HepG2 (cell line): ENCODE measurements at regions not wholly inside any gene's neighbourhood (a gene's known extent, or its start where the extent isn't known, plus 50 kb on each side); places are given as distances from the start of the nearest gene placed in this dataset.

Source experiments
- BRCA1 ChIP-seq: sonication (generic); formaldehyde crosslinking; IDR thresholded peaks from 2 replicates; pipeline ENCODE4 v1.4.0; 2020; ENCODE audit warnings: missing genetic modification reagents
- ELK4 ChIP-seq: sonication (generic); formaldehyde crosslinking; IDR thresholded peaks from 2 replicates; pipeline ENCODE4 v1.9.0; 2021; ENCODE audit warnings: missing genetic modification reagents, borderline replicate concordance
- EP300 ChIP-seq, 3 experiments: sonication (generic) in 1 of 3; formaldehyde crosslinking in 1 of 3; IDR thresholded peaks; 2 replicates each; pipeline versions ENCODE4 v1.5.1 to v1.6.1; 2011 to 2020; ENCODE audit warnings: low read depth in 2 of 3, low read length in 2 of 3, borderline replicate concordance in 1 of 3, improper control_type of control experiment in 1 of 3, mild to moderate bottlenecking in 1 of 3, missing genetic modification reagents in 1 of 3, moderate library complexity in 1 of 3
- GABPB1 ChIP-seq: IDR thresholded peaks from 2 replicates; pipeline ENCODE4 v1.6.1; 2016; ENCODE audit warnings: mild to moderate bottlenecking, missing genetic modification reagents, moderate library complexity, missing compliant biosample characterization
- GATAD2A ChIP-seq: IDR thresholded peaks from 2 replicates; pipeline ENCODE4 v1.6.1; 2016
- HDAC1 ChIP-seq: sonication (generic); formaldehyde crosslinking; IDR thresholded peaks from 2 replicates; pipeline ENCODE4 v1.5.1; 2020; ENCODE audit warnings: mild to moderate bottlenecking, missing genetic modification reagents
- HIC2 ChIP-seq: sonication (generic); formaldehyde crosslinking; IDR thresholded peaks from 2 replicates; pipeline ENCODE4 v1.9.0; 2022; ENCODE audit warnings: low read depth, missing genetic modification reagents
- IKZF1 ChIP-seq: fragments of 450-650 bp; IDR thresholded peaks from 2 replicates; pipeline ENCODE4 v1.7.1; 2016
- MBD4 ChIP-seq: IDR thresholded peaks from 2 replicates; pipeline ENCODE4 v1.6.1; 2012; ENCODE audit warnings: low read length, inconsistent platforms, borderline replicate concordance
- MIER2 ChIP-seq: IDR thresholded peaks from 2 replicates; pipeline ENCODE4 v1.6.1; 2016; ENCODE audit warnings: missing biosample characterization, missing genetic modification reagents
- NKX3-1 ChIP-seq: sonication (generic); formaldehyde crosslinking; IDR thresholded peaks from 2 replicates; pipeline ENCODE4 v1.5.0; 2020; ENCODE audit warnings: missing genetic modification reagents
- POLR2A ChIP-seq, 2 experiments: IDR thresholded peaks; 2 replicates each; pipeline ENCODE4 v1.6.1; 2011; ENCODE audit warnings: low read depth in 2 of 2, low read length in 2 of 2, mild to moderate bottlenecking in 1 of 2, moderate library complexity in 1 of 2; ENCODE audit not compliant: insufficient read depth in 1 of 2
- ZBTB1 ChIP-seq: sonication (generic); formaldehyde crosslinking; IDR thresholded peaks from 2 replicates; pipeline ENCODE4 v1.4.0; 2020; ENCODE audit warnings: missing genetic modification reagents, borderline replicate concordance
- ZBTB14 ChIP-seq: sonication (generic); formaldehyde crosslinking; IDR thresholded peaks from 2 replicates; pipeline ENCODE4 v1.4.0; 2020; ENCODE audit warnings: missing genetic modification reagents
- ZFP41 ChIP-seq: sonication (generic); formaldehyde crosslinking; IDR thresholded peaks from 2 replicates; pipeline ENCODE4 v1.4.0; 2020; ENCODE audit warnings: mild to moderate bottlenecking, missing genetic modification reagents, borderline replicate concordance
- ZGPAT ChIP-seq: IDR thresholded peaks from 2 replicates; pipeline ENCODE4 v1.6.1; 2016; ENCODE audit warnings: mild to moderate bottlenecking
- ZIK1 ChIP-seq: sonication (generic); formaldehyde crosslinking; IDR thresholded peaks from 2 replicates; pipeline ENCODE4 v1.5.0; 2020; ENCODE audit warnings: mild to moderate bottlenecking, low read depth, missing genetic modification reagents, borderline replicate concordance
- ZNF333 ChIP-seq: sonication (generic); formaldehyde crosslinking; IDR thresholded peaks from 2 replicates; pipeline ENCODE4 v1.4.0; 2020; ENCODE audit warnings: mild to moderate bottlenecking, missing genetic modification reagents, borderline replicate concordance
- ZNF609 ChIP-seq: sonication (generic); formaldehyde crosslinking; IDR thresholded peaks from 2 replicates; pipeline ENCODE4 v1.4.0; 2020; ENCODE audit warnings: mild to moderate bottlenecking, missing genetic modification reagents, borderline replicate concordance
- ZNF660 ChIP-seq: sonication (generic); formaldehyde crosslinking; IDR thresholded peaks from 2 replicates; pipeline ENCODE4 v1.5.1; 2020; ENCODE audit warnings: mild to moderate bottlenecking, low read depth, missing genetic modification reagents, borderline replicate concordance

GRCh38 chr6:137808836-137809315 lies 58.2 kb upstream of the TNFAIP3 start (continued):
- TF ChIP-seq ZGPAT (CRISPR knock-in tag) (0 out of 2 replicates have a peak, but pooled peaks have one; percentile 35), ZFP41 (no peak), IKZF1 (no peak), ZIK1 (CRISPR knock-in tag) (no peak), ZBTB14 (no peak), EP300 (IDR thresholded peaks at IDR 0.05; ENCODE audit: low read depth in 2 of 2, low read length in 2 of 2) (0 out of 4 replicates have a peak, but pooled peaks of 1 of the 2 experiments have one; percentile 31), EP300 (CRISPR knock-in tag; IDR thresholded peaks at IDR 0.05; ENCODE audit: borderline replicate concordance) (no peak), HDAC1 (CRISPR knock-in tag) (peak; percentile 67; the same call in 1 of the 2 replicates), BRCA1 (CRISPR knock-in tag) (no peak), GATAD2A (CRISPR knock-in tag) (peak; percentile 81), GABPB1 (no peak), ZBTB1 (CRISPR knock-in tag) (no peak), ELK4 (CRISPR knock-in tag) (no peak), ZNF333 (no peak), HIC2 (CRISPR knock-in tag) (peak; percentile 41; the same call in 1 of the 2 replicates), MIER2 (no peak), ZNF660 (no peak), MBD4 (no peak), POLR2A (IDR thresholded peaks at IDR 0.05; ENCODE audit: insufficient read depth in 1 of 2, low read depth in 2 of 2, low read length in 2 of 2) (no peak), ZNF609 (CRISPR knock-in tag) (no peak), NKX3-1 (CRISPR knock-in tag) (no peak)
